PFSK-1 (cell line): ENCODE measurements at regions not wholly inside any gene's neighbourhood (a gene's known extent, or its start where the extent isn't known, plus 50 kb on each side); places are given as distances from the start of the nearest gene placed in this dataset.

Experiments used
- POLR2AphosphoS5 ChIP-seq: IDR thresholded peaks from 2 replicates; pipeline ENCODE4 v1.6.1; 2012; ENCODE audit warnings: low read depth, mild to moderate bottlenecking, control low read depth, low read length, moderate library complexity
- REST ChIP-seq, 2 experiments: IDR thresholded peaks; 2 replicates each; pipeline versions ENCODE4 v1.6.1 to v1.8.0; 2011 to 2012; ENCODE audit warnings: low read depth in 2 of 2, low read length in 2 of 2, control low read depth in 1 of 2, inconsistent platforms in 1 of 2, mild to moderate bottlenecking in 1 of 2, moderate library complexity in 1 of 2; ENCODE audit not compliant: insufficient read depth in 1 of 2
- SIN3A ChIP-seq: IDR thresholded peaks from 2 replicates; pipeline ENCODE4 v1.6.1; 2012; ENCODE audit warnings: mild to moderate bottlenecking, low read length, moderate library complexity, borderline replicate concordance; ENCODE audit not compliant: insufficient read depth
- TAF1 ChIP-seq: IDR thresholded peaks from 2 replicates; pipeline ENCODE4 v1.6.1; 2012; ENCODE audit warnings: low read length, control low read depth, borderline replicate concordance; ENCODE audit not compliant: insufficient read depth

DNA sequence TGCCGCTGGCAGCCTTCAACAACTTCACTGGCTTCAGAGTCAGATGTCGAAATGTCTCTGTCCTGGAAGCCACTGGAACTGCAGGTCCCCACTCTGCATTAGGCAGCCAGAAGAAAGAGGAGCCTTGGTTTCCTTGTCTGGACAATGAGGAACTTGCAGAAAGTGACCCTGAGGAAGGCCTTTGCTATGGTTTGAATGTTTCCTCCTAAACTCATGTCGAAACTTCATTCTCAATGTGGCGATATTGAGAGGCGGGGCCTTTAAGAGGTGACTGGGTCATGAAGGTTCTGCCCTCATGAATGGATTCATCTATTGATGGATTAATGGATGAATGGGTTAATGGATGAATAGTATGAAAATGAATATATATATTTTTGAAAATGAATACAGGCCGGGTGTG, 61.6 kb upstream of the GPR26 start:
- TF ChIP-seq POLR2AphosphoS5 (no peak), TAF1 (no peak), REST (IDR thresholded peaks at IDR 0.05; ENCODE audit: insufficient read depth in 1 of 2, low read depth in 2 of 2, low read length in 2 of 2) (no peak), SIN3A (no peak)
